KMS-11 (cell line): ENCODE measurements at regions not wholly inside any gene's neighbourhood (a gene's known extent, or its start where the extent isn't known, plus 50 kb on each side); places are given as distances from the start of the nearest gene placed in this dataset.
"Not testable (repeated sequence)": the region's sequence is repeated elsewhere in the genome, so short reads cannot be mapped to it uniquely, and the experiment has no call there.

Experiments
- H2AFZ ChIP-seq: fragments of 200-600 bp; sonication (generic); 2 replicates; pipeline ENCODE4 v1.6.1; 2016; ENCODE audit warnings: antibody characterized with exemption, mixed run types, low read depth
- H3K27ac ChIP-seq: fragments of 200-600 bp; sonication (generic); 2 replicates; pipeline ENCODE4 v1.6.1; 2016; ENCODE audit warnings: mild to moderate bottlenecking, mixed run types
- H3K27me3 ChIP-seq: fragments of 200-600 bp; sonication (generic); 2 replicates; pipeline ENCODE4 v1.6.1; 2017; ENCODE audit warnings: mild to moderate bottlenecking, low read depth, mixed run types, moderate library complexity; ENCODE audit not compliant: insufficient read depth
- H3K36me3 ChIP-seq: fragments of 200-600 bp; sonication (generic); 2 replicates; pipeline ENCODE4 v1.6.1; 2017; ENCODE audit warnings: mild to moderate bottlenecking, mixed run types; ENCODE audit not compliant: insufficient read depth
- H3K4me1 ChIP-seq: fragments of 200-600 bp; sonication (generic); 2 replicates; pipeline ENCODE4 v1.6.1; 2016; ENCODE audit warnings: mild to moderate bottlenecking, low read depth, mixed run types; ENCODE audit not compliant: poor library complexity, severe bottlenecking
- H3K4me2 ChIP-seq: fragments of 200-600 bp; sonication (generic); 2 replicates; pipeline ENCODE4 v1.7.0; 2016; ENCODE audit warnings: mild to moderate bottlenecking, mixed run types
- H3K4me3 ChIP-seq: fragments of 200-600 bp; sonication (generic); IDR thresholded peaks from 2 replicates; pipeline ENCODE4 v1.6.1; 2017; ENCODE audit warnings: low read depth, low read length, mixed read lengths; ENCODE audit not compliant: insufficient read depth
- H3K79me2 ChIP-seq: fragments of 200-600 bp; sonication (generic); 2 replicates; pipeline ENCODE4 v1.6.1; 2016; ENCODE audit warnings: low read depth, mixed run types; ENCODE audit not compliant: insufficient read depth
- H3K9ac ChIP-seq: fragments of 200-600 bp; sonication (generic); 2 replicates; pipeline ENCODE4 v1.6.1; 2016; ENCODE audit warnings: mild to moderate bottlenecking, mixed run types
- H4K20me1 ChIP-seq: fragments of 200-600 bp; sonication (generic); 2 replicates; pipeline ENCODE4 v1.6.1; 2016; ENCODE audit warnings: mild to moderate bottlenecking, mixed run types; ENCODE audit not compliant: insufficient read depth
- TF ChIP-seq, protein P1 (sequence below): fragments of 200-600 bp; sonication (generic); conservative IDR thresholded peaks from 2 replicates; pipeline ENCODE4 v1.6.1; 2017; ENCODE audit warnings: low read depth, mild to moderate bottlenecking, antibody characterized with exemption, low read length, moderate library complexity, mixed read lengths

- H3K4me2 ChIP-seq: no peak overlapping the region
- H3K4me1 ChIP-seq: no peaks in the 10 kb centered on the region
- TF ChIP-seq, protein P1, sequence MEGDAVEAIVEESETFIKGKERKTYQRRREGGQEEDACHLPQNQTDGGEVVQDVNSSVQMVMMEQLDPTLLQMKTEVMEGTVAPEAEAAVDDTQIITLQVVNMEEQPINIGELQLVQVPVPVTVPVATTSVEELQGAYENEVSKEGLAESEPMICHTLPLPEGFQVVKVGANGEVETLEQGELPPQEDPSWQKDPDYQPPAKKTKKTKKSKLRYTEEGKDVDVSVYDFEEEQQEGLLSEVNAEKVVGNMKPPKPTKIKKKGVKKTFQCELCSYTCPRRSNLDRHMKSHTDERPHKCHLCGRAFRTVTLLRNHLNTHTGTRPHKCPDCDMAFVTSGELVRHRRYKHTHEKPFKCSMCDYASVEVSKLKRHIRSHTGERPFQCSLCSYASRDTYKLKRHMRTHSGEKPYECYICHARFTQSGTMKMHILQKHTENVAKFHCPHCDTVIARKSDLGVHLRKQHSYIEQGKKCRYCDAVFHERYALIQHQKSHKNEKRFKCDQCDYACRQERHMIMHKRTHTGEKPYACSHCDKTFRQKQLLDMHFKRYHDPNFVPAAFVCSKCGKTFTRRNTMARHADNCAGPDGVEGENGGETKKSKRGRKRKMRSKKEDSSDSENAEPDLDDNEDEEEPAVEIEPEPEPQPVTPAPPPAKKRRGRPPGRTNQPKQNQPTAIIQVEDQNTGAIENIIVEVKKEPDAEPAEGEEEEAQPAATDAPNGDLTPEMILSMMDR: no peak
- H3K36me3 ChIP-seq: no peaks in the 10 kb centered on the region
- no peak overlapping the region for H2AFZ ChIP-seq
- no peak overlapping the region for H3K4me3 ChIP-seq
- H3K79me2 ChIP-seq: no peaks in the 10 kb centered on the region
- no peak overlapping the region for H3K9ac ChIP-seq
- H3K27ac ChIP-seq: no peak overlapping the region
- H3K27me3 ChIP-seq: no peaks in the 10 kb centered on the region
- H4K20me1 ChIP-seq: no peaks in the 10 kb centered on the region
These were observed 76.6 kb upstream of the LRRC4C start for GRCh38 chr11:41536021-41536568.

DNA sequence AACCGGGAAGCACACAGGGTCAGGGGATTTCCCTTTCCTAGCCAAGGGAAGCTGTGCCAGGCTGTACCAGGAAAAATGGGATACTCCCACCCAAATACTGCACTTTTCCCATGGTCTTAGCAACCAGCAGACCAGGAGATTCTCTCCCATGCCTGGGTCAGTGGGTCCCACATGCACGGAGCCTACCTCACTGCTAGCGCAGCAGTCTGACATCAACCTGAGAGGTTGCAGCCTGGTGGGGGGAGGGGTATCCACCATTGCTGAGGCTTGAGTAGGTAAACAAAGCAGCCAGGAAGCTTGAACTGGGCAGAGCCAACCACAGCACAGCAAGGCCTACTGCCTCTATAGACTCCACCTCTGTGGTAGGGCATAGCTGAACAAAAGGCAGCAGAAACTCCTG is 85.5 kb upstream of the LRRC4C start:
- not testable (repeated sequence) for H3K9ac ChIP-seq, H3K36me3 ChIP-seq, H4K20me1 ChIP-seq, H3K4me1 ChIP-seq, H3K27ac ChIP-seq, H2AFZ ChIP-seq, H3K4me2 ChIP-seq, H3K4me3 ChIP-seq, H3K79me2 ChIP-seq, H3K27me3 ChIP-seq

DNA sequence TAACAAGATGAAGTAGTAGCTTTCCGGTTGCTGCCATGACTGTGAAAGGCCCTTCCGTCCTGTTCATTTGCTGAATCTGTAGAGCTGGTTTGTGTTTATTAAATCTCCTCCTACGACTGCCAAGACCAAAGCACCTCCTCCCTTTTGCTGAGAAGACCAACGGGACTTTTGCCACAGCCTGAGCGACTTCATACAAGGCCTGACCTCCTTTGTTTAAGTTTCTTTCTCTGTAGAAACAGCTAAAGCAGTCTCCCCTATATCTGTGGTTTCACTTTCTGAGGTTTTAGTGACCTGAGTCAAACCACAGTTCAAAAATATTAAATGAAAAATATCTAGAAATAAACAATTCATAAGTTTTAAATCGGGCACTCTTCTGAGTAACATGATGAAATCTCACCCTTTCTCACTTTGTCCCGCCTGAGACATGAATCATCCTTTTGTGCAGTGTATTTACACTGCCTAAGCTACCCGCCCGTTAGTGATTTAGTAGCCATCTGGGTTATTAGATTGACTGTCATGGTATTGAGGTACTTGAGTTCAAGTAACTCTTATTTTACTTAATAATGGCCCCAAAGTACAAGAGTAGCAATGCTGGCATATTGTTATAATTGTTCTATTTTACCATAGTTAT is 119.1 kb upstream of the LRRC4C start:
- H3K4me3 ChIP-seq: no peak overlapping the region
- no peak overlapping the region for H3K27ac ChIP-seq
- H4K20me1 ChIP-seq: no peaks in the 10 kb centered on the region
- TF ChIP-seq, protein P1: no peak
- no peak overlapping the region for H2AFZ ChIP-seq
- peaks cover 21% of the 10 kb centered on the region for H3K4me1 ChIP-seq
- no peak overlapping the region for H3K4me2 ChIP-seq
- H3K36me3 ChIP-seq: no peaks in the 10 kb centered on the region
- no peaks in the 10 kb centered on the region for H3K27me3 ChIP-seq
- H3K79me2 ChIP-seq: no peaks in the 10 kb centered on the region
- no peak overlapping the region for H3K9ac ChIP-seq

- Histone ChIP-seq H3K9ac (no peak overlapping the region), H4K20me1 (no peaks in the 10 kb centered on the region), H3K79me2 (no peaks in the 10 kb centered on the region), H2AFZ (no peak overlapping the region), H3K36me3 (no peaks in the 10 kb centered on the region), H3K4me1 (peaks cover 21% of the 10 kb centered on the region), H3K27me3 (no peaks in the 10 kb centered on the region), H3K4me3 (no peak overlapping the region), H3K4me2 (no peak overlapping the region), H3K27ac (no peak overlapping the region)
- TF ChIP-seq, protein P1: no peak
These were observed 120.1 kb upstream of the LRRC4C start for GRCh38 chr11:41579546-41579945.

GRCh38 chr11:41609511-41609910 is 150.1 kb upstream of the LRRC4C start:
- Histone ChIP-seq H3K27me3 (no peaks in the 10 kb centered on the region), H3K4me2 (no peak overlapping the region), H3K36me3 (no peaks in the 10 kb centered on the region), H3K79me2 (no peaks in the 10 kb centered on the region), H2AFZ (no peak overlapping the region), H3K27ac (no peak overlapping the region), H3K4me1 (no peaks in the 10 kb centered on the region), H3K9ac (no peak overlapping the region), H4K20me1 (no peaks in the 10 kb centered on the region), H3K4me3 (no peak overlapping the region)
- TF ChIP-seq, protein P1: no peak
